ENCODE measurements at regions not wholly inside any gene's neighbourhood (a gene's known extent, or its start where the extent isn't known, plus 50 kb on each side); places are given as distances from the start of the nearest gene placed in this dataset.

GRCh38 chr4:155478336-155478835, 101.6 kb upstream of the MAP9 start:
- no peak for TF ChIP-seq KLF6 (CRISPR knock-in tag; IDR thresholded peaks at IDR 0.05; ENCODE audit: borderline replicate concordance)
- TF ChIP-seq ZZZ3 (IDR thresholded peaks at IDR 0.05) = no peak
- TF ChIP-seq BRCA1 (IDR thresholded peaks at IDR 0.05) = no peak
- TF ChIP-seq BRCA1 (CRISPR knock-in tag; IDR thresholded peaks at IDR 0.05) = no peak
- TF ChIP-seq EP300 (IDR thresholded peaks at IDR 0.05; ENCODE audit: low read length) = no peak
- TF ChIP-seq NR2C2 (CRISPR knock-in tag; IDR thresholded peaks at IDR 0.05) = no peak
- no peak for TF ChIP-seq NR2C2 (tag; IDR thresholded peaks at IDR 0.05)
- no peak for TF ChIP-seq NFE2L1 (tag; IDR thresholded peaks at IDR 0.05; ENCODE audit: borderline replicate concordance, low read depth)
- no peak for TF ChIP-seq KLF13 (tag; IDR thresholded peaks at IDR 0.05; ENCODE audit: borderline replicate concordance, low read depth)
- no peak for TF ChIP-seq BRF2 (IDR thresholded peaks at IDR 0.05; ENCODE audit: borderline replicate concordance, insufficient read depth, insufficient read length)
- TF ChIP-seq, protein P1, sequence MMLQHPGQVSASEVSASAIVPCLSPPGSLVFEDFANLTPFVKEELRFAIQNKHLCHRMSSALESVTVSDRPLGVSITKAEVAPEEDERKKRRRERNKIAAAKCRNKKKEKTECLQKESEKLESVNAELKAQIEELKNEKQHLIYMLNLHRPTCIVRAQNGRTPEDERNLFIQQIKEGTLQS (IDR thresholded peaks at IDR 0.05) = no peak
- TF ChIP-seq, protein P1 (CRISPR knock-in tag; conservative IDR thresholded peaks at IDR 0.05) = no peak
- no peak for TF ChIP-seq SP1 (CRISPR knock-in tag; IDR thresholded peaks at IDR 0.05)
- TF ChIP-seq SETDB1 (IDR thresholded peaks at IDR 0.05; ENCODE audit: low read length) = no peak
- TF ChIP-seq, protein P2, sequence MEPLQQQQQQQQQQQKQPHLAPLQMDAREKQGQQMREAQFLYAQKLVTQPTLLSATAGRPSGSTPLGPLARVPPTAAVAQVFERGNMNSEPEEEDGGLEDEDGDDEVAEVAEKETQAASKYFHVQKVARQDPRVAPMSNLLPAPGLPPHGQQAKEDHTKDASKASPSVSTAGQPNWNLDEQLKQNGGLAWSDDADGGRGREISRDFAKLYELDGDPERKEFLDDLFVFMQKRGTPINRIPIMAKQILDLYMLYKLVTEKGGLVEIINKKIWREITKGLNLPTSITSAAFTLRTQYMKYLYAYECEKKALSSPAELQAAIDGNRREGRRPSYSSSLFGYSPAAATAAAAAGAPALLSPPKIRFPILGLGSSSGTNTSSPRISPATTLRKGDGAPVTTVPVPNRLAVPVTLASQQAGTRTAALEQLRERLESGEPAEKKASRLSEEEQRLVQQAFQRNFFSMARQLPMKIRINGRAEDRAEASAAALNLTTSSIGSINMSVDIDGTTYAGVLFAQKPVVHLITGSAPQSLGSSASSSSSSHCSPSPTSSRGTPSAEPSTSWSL (CRISPR knock-in tag; IDR thresholded peaks at IDR 0.05; ENCODE audit: borderline replicate concordance) = no peak
- TF ChIP-seq CTCF (IDR thresholded peaks at IDR 0.05 in 2 of 3, conservative IDR thresholded peaks at IDR 0.05 in 1 of 3; ENCODE audit: insufficient read depth in 2 of 3, low read depth in 1 of 3, low read length in 3 of 3) = no peak

Measured in K562 (cell line).